ENCODE measurements at regions not wholly inside any gene's neighbourhood (a gene's known extent, or its start where the extent isn't known, plus 50 kb on each side); places are given as distances from the start of the nearest gene placed in this dataset.

GRCh38 chr5:36751886-36752285, 124.7 kb upstream of the NIPBL start:
- in situ Hi-C loops (cut with MboI; ENCODE audit: low sequenced_read_pairs, unreplicated experiment), result no loop called here
- DNase-seq (ENCODE audit: low spot score), result no peak
- TF ChIP-seq CTCF (IDR thresholded peaks at IDR 0.05; ENCODE audit: borderline replicate concordance, control extremely low read depth, extremely low read depth, insufficient read depth, missing control alignments), result no peak

DNA sequence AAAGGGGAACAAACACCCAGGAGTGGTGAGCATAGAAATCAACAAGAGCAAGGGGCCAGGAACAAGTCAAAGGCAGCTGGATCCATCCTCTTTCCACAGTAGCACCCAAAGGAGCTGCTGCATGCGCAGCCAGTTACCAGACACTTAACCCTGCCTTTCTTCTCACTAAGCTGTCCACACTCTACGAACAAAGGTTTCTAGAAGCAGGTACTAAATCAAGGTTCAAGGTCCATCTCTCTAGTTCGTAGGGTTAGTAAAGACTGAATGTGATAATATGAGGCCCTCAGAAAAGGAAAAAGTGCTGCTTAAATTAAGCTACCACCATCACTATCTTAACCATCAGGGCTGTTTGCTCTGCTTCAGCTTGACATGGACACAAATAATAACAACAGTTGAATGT, 121.2 kb upstream of the NIPBL start:
- TF ChIP-seq CTCF (IDR thresholded peaks at IDR 0.05; ENCODE audit: borderline replicate concordance, control extremely low read depth, extremely low read depth, insufficient read depth, missing control alignments), result no peak
- no peak for DNase-seq (ENCODE audit: low spot score)
- in situ Hi-C loops (cut with MboI; ENCODE audit: low sequenced_read_pairs, unreplicated experiment), result no loop called here

DNA sequence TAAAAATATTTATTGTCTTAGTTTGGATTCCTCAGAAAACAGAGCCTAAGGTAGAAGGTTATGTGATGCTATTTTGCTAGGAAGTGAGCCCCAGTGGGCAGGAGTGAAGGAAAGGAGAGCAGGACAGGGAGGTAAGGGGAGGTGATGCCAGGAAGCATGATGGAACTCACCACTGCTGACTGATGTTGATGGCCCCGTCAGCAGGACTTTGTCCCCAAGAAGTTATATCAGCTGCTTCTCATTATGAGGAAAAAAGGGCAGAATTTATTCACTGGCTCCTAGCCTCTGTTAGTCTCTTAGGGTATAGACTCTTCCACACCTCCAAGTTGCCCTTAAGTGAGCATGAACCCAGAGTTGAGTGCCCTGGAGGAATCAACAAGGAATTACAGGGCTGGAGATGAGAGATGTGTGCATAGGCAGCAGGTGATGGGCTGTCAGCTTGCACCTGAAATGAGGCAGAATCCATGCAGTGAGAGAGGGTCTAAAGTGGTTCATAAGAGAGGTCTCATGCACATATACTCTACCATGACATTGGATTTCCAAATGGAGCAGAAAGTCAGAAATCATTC, 120.6 kb upstream of the NIPBL start:
- no peak for DNase-seq (ENCODE audit: low spot score)
- in situ Hi-C loops (cut with MboI; ENCODE audit: low sequenced_read_pairs, unreplicated experiment), result no loop called here
- no peak for TF ChIP-seq CTCF (IDR thresholded peaks at IDR 0.05; ENCODE audit: borderline replicate concordance, control extremely low read depth, extremely low read depth, insufficient read depth, missing control alignments)

DNA sequence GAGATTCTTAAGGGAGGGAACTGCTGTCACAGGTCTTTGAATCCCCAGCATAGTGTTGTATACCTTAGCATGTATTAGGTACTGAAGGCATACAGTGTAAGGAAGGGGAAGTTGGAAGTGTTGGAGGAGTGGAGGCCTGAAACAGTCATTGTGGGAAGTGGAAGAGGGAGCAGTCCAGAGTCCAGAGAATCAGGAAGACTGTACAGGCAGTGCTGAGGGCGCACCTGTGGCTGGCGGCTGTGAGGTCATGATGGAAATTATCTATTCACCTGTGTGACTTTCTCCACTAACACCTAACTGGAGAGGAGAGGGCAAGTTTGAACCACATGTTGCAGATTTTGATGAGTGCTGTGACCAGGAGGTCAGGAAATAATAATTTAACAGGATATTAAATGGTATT, 119.7 kb upstream of the NIPBL start:
- in situ Hi-C loops (cut with MboI; ENCODE audit: low sequenced_read_pairs, unreplicated experiment), result no loop called here
- DNase-seq (ENCODE audit: low spot score), result no peak
- no peak for TF ChIP-seq CTCF (IDR thresholded peaks at IDR 0.05; ENCODE audit: borderline replicate concordance, control extremely low read depth, extremely low read depth, insufficient read depth, missing control alignments)

GRCh38 chr5:36759117-36759516, 117.5 kb upstream of the NIPBL start:
- in situ Hi-C loops (cut with MboI; ENCODE audit: low sequenced_read_pairs, unreplicated experiment), result no loop called here
- no peak for TF ChIP-seq CTCF (IDR thresholded peaks at IDR 0.05; ENCODE audit: borderline replicate concordance, control extremely low read depth, extremely low read depth, insufficient read depth, missing control alignments)
- no peak for DNase-seq (ENCODE audit: low spot score)

DNA sequence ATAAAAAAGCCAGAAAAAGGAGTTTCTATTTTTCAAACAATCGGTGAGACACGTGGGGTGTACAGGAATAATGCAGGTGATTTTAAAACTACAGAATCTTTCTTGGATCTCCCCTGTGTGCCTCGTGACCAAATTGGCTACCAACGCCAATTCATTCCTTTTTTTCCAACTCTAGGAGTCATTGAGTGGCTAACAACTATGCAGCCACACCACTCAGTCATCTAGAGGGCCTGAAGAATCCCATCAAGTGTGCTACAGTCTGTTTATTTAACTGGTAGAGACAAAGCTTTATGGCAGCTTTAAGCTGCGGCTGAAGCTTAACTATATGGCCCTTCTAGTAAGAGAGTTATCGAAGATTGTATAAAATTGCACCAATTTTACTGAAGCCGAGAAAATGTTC, 113.1 kb upstream of the NIPBL start:
- no peak for TF ChIP-seq CTCF (IDR thresholded peaks at IDR 0.05; ENCODE audit: borderline replicate concordance, control extremely low read depth, extremely low read depth, insufficient read depth, missing control alignments)
- DNase-seq (ENCODE audit: low spot score), result no peak
- in situ Hi-C loops (cut with MboI; ENCODE audit: low sequenced_read_pairs, unreplicated experiment), result no loop called here

- no peak for TF ChIP-seq CTCF (IDR thresholded peaks at IDR 0.05; ENCODE audit: borderline replicate concordance, control extremely low read depth, extremely low read depth, insufficient read depth, missing control alignments)
- DNase-seq (ENCODE audit: low spot score), result no peak
- in situ Hi-C loops (cut with MboI; ENCODE audit: low sequenced_read_pairs, unreplicated experiment), result no loop called here
These were observed 110.7 kb upstream of the NIPBL start for GRCh38 chr5:36765876-36766275.

All from GM13976 (cell line).